ENCODE measurements at regions not wholly inside any gene's neighbourhood (a gene's known extent, or its start where the extent isn't known, plus 50 kb on each side); places are given as distances from the start of the nearest gene placed in this dataset.

DNA sequence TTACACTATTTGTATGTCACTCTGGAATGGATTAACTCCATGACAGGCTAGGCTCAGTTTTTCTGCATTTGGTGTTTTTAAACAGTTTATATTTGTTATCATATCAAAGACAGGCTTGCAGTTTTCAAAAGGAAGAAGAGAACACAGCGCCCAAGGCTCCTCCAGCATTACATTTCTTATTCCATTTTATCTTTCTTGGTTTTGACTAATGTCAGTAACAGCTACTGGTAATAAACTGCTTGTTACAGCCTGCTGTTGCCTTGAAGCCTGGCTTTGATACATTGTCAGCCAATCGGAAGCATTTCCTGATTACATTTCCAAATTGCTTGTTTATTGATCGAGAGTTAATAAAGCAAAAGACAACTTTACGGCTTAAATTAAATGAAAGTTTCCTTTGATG is 166.0 kb upstream of the MDFIC start:
- DNase-seq (ENCODE audit: low read depth in 2 of 3, low spot score in 2 of 3), result no peak

DNA sequence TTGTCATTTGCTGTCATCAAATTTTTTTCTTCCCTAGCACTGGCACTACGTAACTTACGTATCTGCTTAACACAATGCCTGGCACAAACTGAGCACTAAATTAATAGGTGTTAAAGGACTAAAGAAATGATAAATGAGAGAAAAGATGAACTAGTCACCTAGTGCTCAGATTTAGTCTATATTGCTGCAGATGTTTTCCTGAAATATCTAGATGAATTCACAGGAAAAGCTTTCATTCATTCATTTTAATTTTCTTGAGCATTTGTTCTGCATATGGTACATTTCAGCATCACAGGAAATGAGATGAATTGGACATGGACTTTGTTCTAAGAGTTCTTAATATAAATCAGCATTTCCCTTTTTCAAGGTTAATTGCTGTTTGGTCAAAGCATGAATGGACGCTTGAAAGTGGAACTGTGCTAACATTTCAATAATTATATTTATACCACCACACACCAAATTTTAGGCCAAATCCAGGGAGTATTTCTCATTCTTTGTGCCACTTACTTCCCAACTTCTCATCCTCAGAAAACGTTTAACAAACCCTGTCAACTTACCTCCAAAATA is 163.2 kb upstream of the MDFIC start:
- DNase-seq (ENCODE audit: low read depth in 2 of 3, low spot score in 2 of 3), result no peak

DNA sequence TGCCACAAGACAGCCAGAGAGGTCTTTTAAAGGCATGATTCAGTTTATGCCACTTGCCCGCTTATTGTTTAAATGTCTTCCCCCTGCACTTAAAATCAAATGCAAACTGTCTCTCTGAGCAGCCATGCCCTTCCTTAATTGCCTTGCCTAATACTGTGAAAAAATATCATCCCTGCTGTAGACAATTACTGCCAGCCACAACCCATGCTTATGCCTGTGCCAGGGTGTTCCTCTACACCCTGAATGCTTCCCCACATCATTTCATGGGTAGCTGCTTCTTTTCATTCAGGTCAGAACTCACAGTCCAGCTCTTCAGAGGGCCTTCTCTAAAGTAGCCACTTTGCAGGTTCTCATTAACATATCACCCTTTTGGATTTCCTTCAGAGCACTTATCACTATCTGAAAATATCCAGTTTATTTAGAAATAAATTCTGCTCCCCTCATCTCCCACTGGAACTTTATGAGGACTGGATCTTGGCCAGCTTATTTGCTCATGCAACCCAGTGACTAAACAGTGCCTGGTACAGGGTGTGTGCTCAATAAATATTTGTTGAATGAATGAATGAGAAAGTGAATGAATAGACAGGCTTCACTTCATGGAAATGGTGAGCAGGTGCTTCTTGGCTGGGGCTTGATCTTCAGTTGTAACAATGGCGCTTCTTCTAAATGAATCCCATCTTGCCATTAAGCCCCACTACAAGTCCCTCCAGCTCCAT is 162.4 kb upstream of the MDFIC start:
- DNase-seq (ENCODE audit: low read depth in 2 of 3, low spot score in 2 of 3), result no peak

DNA sequence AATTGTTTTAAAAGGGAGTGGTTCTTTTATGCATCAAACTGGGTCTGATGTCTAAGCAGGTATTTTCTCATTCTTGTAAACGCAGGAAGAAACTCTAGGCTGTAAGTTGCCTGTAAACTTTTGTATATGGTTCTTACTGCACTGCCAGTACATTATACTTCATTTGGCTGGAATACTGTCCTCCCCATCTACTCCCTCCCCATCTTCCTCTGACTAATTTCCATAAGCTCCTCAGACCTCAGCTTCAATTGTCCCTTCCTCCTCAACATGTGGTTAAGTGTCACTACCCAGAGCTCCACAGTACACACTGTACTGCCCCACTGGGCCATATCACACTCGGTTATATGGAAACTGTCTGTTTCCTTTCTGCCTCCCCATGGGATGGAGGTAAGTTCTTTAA is 161.4 kb upstream of the MDFIC start:
- DNase-seq (ENCODE audit: low read depth in 2 of 3, low spot score in 2 of 3), result no peak

DNA sequence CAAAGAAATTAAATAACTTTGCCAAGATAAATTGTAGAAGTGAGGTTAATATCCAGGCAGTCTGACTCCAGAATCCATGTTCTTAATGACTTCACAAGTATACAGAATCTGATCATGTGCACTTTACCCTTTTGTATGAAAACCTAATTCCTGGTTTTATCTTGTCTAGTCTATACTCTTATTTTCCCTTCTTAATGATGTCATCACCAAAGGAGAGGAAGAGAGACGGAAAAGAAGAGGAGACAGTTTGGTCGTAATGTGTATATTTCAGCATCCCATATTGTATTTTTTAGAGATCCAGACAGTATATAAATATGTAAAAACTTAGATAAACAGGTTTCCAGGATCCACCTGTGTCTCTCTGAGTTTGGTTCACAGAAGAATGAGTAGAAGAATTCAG is 159.9 kb upstream of the MDFIC start:
- no peak for DNase-seq (ENCODE audit: low read depth in 2 of 3, low spot score in 2 of 3)

DNA sequence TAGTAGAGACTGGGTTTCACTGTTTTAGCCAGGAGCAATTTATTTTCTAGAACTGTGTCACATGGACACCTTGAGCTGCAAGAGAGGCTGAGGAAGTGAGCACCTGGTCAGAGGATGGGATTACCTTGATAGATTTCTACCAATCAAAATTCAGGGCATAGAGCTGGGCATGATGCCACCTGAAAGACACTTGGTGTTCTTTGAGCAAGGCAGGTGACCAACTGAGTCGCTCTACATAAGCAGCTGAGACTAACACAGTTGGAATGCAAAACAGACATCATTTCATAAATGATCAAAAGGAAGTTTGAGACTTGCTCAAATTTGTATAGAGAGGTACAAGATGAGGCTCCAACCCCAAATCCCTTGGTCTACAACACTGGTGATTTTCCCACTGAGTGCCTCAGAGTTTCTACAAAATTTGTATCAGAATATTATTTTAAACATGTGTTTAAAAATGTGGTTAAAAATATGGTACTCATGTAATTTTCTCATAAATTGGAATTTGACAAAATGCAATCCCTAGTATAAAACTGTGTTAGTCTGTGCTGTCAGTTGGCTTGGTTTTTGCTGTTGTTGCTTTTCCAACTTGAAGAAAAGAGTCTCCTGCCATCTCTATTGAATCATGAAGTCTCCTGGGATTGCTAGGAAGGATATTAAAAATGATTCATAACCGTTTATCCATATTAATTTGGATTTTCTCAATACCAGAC is 156.4 kb upstream of the MDFIC start:
- DNase-seq (ENCODE audit: low read depth in 2 of 3, low spot score in 2 of 3), result no peak

DNA sequence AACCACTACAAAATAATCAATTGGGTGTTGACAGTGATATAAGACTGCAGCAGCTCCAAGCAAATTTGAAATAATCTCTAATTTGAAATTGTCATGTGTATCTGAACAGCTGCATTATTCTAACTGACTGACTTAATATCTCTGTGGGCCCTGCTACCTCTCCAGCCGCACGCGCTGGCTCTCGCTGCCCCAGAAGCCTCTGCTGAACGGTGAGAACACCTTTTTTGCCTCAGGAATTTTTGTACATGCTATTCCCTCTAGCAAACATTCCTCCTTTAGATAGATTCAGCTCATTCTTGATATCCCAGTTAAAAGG is 155.9 kb upstream of the MDFIC start:
- DNase-seq (ENCODE audit: low read depth in 2 of 3, low spot score in 2 of 3), result no peak

DNA sequence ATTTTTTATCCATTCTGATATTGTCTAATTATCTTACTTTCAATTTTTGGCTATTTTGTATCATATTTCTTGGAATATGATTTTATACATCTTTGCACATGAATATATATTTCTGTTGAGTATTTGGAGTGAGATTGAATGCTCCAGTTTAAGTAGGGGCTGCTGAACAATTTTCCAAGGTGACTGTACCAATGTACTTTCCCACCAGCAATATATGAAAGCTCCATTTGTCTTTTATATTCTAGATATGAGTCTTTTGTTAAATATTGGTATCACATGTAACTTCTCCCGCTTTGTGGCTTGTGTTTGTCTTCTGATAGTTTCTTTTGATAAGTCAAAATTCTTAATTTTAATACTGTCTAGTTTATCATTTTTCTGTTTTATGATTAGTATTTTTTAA is 144.6 kb upstream of the MDFIC start:
- no peak for DNase-seq (ENCODE audit: low read depth in 2 of 3, low spot score in 2 of 3)

DNA sequence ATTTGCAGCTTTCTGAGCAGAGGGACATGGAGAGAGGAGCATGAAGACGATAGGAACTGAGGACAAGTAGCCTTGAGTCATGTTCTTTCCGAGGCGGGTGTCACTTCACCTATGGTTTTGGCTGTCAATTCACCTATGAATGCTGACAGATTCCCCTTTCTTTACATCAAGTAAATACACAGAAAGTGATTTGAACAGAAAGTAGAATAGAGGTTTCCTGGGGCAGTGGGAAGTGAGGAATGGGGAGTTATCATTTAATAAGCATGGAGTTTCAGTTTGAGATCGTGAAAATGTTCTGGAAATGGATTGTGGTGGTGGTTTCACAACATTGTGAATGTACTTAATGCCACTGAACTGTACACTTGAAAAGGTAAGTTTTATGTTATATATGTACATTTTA is 138.4 kb upstream of the MDFIC start:
- DNase-seq (ENCODE audit: low read depth in 2 of 3, low spot score in 2 of 3), result no peak

DNA sequence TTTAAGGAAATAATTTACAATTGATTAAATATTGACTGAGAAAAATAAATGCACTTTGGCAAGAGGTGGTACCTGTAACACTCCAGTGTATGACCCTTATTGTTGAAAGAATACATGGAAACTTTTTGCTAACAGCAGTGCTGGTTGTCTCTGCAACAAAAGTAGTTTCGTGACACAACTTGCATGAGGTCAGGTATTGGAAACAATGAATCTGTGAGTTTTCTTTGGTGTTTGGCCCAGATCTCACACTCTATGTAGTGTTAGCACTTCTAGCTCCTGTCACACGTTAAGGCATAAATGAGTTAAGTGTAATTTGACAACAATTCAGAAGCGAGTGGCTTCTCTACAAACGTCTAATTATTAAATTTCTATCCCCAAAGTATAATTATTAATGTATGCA is 137.7 kb upstream of the MDFIC start:
- DNase-seq (ENCODE audit: low read depth in 2 of 3, low spot score in 2 of 3), result no peak

DNA sequence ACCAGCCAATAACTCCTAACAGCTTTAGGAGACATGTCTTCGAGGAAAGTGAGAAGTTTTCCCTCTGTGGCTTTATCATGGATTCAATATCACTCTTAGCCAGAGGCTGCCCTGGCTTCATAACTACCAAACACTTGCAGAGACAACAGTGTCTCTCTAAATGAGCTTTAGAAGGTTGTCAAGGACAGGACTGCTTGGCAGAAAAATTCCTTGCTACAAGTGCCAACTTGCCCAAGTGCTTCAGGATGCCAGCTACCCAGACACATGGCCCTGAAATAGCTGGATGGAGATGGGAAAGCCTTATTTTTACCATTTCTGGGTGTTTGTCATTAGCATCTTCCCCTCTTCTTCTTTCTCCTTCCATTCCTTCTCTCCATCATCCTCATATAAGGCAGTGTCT is 137.1 kb upstream of the MDFIC start:
- no peak for DNase-seq (ENCODE audit: low read depth in 2 of 3, low spot score in 2 of 3)

DNA sequence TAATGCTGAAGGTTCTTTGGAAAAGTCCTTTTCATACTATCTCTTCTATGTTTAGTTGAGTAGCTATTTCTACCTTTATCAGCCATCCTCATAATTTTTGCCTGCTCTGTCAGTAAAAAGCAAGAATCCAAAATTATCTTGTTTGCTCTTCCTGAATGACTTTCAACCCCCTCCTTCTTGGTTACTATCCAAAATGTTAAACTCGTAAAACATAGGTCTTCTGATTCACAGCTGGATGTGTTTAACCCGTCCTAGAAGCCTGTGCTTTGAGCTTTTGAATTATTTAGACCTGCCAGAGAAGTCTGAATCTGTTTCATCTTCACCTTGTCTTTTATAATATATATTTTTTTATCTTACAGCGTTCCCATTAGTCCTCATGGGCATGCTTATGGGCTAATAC is 136.4 kb upstream of the MDFIC start:
- DNase-seq (ENCODE audit: low read depth in 2 of 3, low spot score in 2 of 3), result no peak

DNA sequence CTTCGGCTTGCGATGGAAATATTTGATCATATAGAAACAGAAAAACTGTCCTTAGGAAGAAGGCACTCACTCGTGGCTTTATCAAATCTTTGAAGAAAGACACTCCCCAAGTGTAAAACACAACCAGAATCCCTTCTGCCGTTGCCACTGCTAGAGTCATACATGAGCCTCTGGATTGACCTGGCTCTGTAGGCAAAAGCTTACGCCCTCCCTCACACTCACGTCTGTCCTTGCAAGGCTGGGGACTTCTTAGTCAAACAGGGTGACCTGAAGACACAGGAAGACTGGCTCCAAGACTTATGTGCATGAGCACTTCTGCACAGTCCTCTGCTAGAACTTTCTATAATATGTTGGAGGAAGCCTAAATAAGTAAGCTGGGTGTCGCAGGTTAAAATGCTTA is 135.4 kb upstream of the MDFIC start:
- no peak for DNase-seq (ENCODE audit: low read depth in 2 of 3, low spot score in 2 of 3)

DNA sequence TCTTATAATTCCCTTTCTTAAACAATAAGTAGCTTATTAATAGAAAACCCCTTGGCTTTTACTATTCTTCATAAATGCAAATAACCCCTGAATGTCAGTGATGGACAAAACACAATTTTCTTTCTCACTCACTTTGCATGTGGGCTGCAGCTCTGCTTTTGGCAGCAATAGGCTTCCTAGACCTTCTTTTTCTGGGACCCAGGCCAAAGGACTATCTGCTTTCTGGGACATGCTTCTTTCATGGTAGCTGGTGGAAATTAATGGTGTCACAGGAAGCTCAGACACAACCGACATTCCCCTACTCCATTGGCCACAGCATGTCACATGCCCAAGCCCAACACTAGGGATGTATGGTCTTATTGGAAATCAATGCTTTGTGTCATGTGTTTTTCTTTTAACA is 134.3 kb upstream of the MDFIC start:
- DNase-seq (ENCODE audit: low read depth in 2 of 3, low spot score in 2 of 3), result no peak

DNA sequence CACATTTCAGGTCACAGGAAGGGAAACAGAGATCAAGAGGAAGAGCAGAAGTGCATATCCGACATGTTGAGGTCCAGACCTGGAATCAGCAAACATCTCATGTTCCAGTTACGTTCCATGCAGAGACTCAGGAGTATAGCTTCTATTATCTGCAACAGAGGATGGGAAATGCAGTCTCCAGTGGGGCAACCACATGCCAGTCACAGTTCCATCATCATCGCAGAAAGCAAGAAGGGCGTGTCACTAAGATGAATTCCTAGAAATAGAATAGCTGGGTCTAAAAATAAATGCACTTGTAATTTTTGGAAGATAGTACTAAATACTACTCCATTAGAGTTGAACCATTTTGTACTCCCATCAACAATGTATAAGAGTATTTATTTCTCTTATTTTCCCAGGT is 133.2 kb upstream of the MDFIC start:
- no peak for DNase-seq (ENCODE audit: low read depth in 2 of 3, low spot score in 2 of 3)

DNA sequence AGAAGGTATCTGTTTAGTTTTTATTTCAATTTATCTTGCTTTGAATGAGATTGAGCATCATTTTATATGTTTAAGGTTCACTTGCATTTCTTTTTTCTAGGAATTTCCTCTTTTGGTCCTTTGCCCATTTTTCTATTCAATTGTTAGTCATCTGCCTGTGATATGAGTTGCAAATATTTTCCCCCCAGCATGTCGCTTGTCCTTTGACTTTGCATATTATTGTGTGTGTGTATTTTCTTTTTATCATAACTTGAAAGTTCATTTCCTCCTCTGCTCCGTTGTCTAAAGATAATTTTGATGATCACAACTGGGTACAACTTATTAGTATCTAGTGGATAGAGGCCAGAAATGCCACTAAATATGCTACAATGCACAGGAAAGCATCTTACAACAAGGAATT is 132.7 kb upstream of the MDFIC start:
- DNase-seq (ENCODE audit: low read depth in 2 of 3, low spot score in 2 of 3), result no peak

DNA sequence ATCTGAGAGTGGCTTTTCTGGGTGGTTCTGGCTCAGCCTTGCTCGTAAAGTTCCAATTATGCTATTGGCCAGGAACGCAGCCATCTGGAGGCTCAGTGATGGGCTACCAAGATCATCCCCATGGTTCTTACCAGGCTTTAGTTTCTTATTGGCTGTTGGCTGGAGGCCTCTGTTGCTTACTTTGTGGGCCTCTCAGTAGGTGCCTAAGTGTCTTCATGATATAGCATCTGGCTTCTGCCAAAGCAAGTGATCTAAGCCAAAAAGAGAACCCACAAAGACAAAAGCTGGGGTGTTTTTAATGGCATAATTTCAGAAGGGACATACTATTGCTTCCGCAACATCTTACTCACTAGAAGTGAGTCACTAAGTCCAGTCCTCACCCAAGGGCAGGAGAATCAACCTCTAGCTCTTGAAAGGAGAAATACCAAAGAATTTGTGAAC is 132.0 kb upstream of the MDFIC start:
- no peak for DNase-seq (ENCODE audit: low read depth in 2 of 3, low spot score in 2 of 3)

DNA sequence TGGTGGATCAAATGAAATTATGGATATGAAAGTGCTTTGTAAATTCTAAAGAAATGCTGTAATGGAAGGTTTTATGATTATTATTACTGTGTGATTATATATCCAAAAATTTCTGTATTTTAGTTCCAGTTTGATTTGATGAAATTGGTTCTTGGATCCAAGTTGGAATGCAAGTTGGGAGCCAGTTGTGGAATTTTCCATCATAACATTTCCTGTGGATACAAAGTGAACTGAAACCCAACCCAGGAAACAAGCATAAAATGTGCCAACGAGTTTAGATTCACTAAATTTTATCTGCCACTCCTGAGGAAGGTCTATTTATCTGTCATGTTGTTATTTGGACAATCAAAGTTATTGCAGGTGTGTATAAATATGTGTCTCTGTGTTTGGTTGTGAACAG is 131.4 kb upstream of the MDFIC start:
- no peak for DNase-seq (ENCODE audit: low read depth in 2 of 3, low spot score in 2 of 3)

DNA sequence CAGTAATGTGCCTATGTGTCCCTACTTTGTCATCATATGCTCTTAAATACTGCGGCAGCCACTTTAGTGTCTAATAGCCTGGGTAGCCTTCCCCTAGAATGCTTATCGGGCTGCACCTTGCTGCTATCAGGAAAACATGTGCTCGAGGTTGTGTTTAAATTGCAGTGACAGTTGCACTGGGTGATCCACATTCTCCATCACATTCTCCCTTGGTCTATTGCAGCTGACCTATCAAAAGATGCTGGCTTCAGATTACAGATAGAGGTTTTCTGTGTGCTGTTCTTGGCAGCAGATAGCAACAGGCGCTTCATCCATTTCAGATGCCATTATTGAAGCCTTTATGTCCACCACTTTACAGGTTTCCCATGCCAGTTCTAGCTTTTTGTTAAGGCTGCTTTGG is 130.1 kb upstream of the MDFIC start:
- DNase-seq (ENCODE audit: low read depth in 2 of 3, low spot score in 2 of 3), result no peak

DNA sequence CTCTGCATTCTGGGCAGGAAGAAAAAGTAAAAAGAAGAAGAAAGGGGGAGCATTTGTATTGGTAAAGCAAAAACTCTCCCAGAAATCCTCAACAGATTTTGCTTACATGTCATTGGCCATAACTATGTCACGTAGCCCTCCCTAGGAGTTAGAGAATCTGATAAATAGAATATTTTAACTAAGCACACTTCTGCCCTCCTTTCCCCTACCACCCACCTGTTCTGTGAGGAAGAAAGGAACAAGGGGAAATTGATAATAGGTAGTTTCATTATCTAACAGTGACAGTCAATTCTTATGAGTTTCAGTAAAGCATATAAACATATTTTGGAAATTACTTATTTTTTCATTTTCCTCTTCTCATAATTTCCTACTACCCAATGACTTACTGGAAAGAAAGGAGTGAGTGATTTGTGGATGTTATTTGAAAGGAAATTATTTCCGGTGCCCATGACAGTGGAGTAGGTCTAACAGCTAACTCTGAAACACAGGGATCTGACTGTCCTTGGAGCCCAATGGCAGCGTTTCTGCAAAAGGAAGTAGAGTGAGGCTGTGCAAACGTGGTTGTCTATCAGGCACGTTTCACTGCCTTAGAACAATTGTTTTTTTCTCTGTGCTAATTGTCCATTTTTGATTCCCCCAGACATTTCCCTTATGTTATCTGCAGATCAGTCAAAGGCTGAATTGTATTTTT is 128.6 kb upstream of the MDFIC start:
- no peak for DNase-seq (ENCODE audit: low read depth in 2 of 3, low spot score in 2 of 3)

DNA sequence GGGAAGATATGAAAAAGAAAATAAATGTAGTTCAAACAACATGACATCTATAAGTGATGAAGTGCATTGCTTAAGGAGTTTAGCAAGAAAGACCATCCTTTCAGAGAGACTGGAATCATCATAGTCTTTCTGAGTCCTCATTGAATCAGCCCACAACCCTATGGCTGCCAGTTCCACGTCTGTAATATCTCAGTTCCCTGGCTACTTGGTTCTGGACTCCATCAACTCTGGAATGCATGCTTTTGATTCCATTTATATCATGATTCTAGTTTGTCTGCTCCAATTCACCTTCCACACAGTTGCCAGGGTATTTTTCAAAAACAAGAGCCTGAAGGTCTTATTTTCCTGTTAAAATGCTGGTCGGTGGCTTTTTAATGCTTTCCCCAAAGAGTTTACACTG is 126.4 kb upstream of the MDFIC start:
- no peak for DNase-seq (ENCODE audit: low read depth in 2 of 3, low spot score in 2 of 3)

DNA sequence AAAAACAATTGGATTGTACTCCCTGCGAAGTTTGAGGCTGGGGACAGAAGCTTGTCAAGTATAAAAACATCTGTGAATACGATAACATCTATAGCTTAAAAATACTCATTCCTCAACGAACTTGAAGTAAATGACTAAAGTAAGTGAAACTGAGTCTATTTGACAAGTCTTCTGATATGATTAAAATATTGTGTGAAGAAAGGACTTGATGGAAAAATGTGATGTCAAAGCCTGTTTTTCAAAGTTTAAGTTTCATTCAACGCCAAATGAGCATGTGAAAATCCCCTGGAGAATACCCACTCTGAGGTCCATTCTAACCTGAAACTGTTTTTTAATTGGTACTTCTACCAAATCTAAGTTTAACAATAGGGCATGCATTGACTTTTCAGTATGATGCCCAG is 122.3 kb upstream of the MDFIC start:
- no peak for DNase-seq (ENCODE audit: low read depth in 2 of 3, low spot score in 2 of 3)
